ENCODE measurements at regions not wholly inside any gene's neighbourhood (a gene's known extent, or its start where the extent isn't known, plus 50 kb on each side); places are given as distances from the start of the nearest gene placed in this dataset.

GRCh38 chr13:68275758-68276157 is 1045.6 kb upstream of the PCDH9 start:
- no peak for ATAC-seq
- TF ChIP-seq ARNTL (CRISPR knock-in tag; IDR thresholded peaks at IDR 0.05; ENCODE audit: borderline replicate concordance, low read depth): no peak
- no peak for TF ChIP-seq POU6F1 (CRISPR knock-in tag; IDR thresholded peaks at IDR 0.05; ENCODE audit: borderline replicate concordance, low read depth)
- no peak for TF ChIP-seq ZNF565 (CRISPR knock-in tag; conservative IDR thresholded peaks at IDR 0.05; ENCODE audit: low read depth)
- no peak for TF ChIP-seq ZFP30 (CRISPR knock-in tag; IDR thresholded peaks at IDR 0.05)
- TF ChIP-seq PATZ1 (CRISPR knock-in tag; IDR thresholded peaks at IDR 0.05; ENCODE audit: borderline replicate concordance): no peak
- TF ChIP-seq RARB (CRISPR knock-in tag; IDR thresholded peaks at IDR 0.05): no peak
- TF ChIP-seq TSHZ2 (CRISPR knock-in tag; IDR thresholded peaks at IDR 0.05): no peak
- no peak for TF ChIP-seq CREB5 (CRISPR knock-in tag; IDR thresholded peaks at IDR 0.05; ENCODE audit: low read depth)
- TF ChIP-seq CSDC2 (CRISPR knock-in tag; IDR thresholded peaks at IDR 0.05): no peak
- no peak for TF ChIP-seq TOX (CRISPR knock-in tag; IDR thresholded peaks at IDR 0.05; ENCODE audit: borderline replicate concordance)
- TF ChIP-seq ESRRG (CRISPR knock-in tag; IDR thresholded peaks at IDR 0.05): no peak
- TF ChIP-seq OSR1 (CRISPR knock-in tag; IDR thresholded peaks at IDR 0.05): no peak
- no peak for TF ChIP-seq ZFP3 (CRISPR knock-in tag; IDR thresholded peaks at IDR 0.05)
- no peak for TF ChIP-seq CSRNP3 (CRISPR knock-in tag; IDR thresholded peaks at IDR 0.05)
- TF ChIP-seq ZNF8 (CRISPR knock-in tag; IDR thresholded peaks at IDR 0.05): no peak
- no peak for TF ChIP-seq ISL1 (CRISPR knock-in tag; IDR thresholded peaks at IDR 0.05)

- TF ChIP-seq BACH2 (CRISPR knock-in tag; IDR thresholded peaks at IDR 0.05; ENCODE audit: borderline replicate concordance) (no peak), TOX (CRISPR knock-in tag; IDR thresholded peaks at IDR 0.05; ENCODE audit: borderline replicate concordance) (no peak), RARB (CRISPR knock-in tag; IDR thresholded peaks at IDR 0.05) (no peak), CSDC2 (CRISPR knock-in tag; IDR thresholded peaks at IDR 0.05) (no peak), SNAI2 (CRISPR knock-in tag; IDR thresholded peaks at IDR 0.05) (no peak), POU6F1 (CRISPR knock-in tag; IDR thresholded peaks at IDR 0.05; ENCODE audit: borderline replicate concordance, low read depth) (no peak), PPARA (CRISPR knock-in tag; IDR thresholded peaks at IDR 0.05; ENCODE audit: borderline replicate concordance) (no peak), ZFP30 (CRISPR knock-in tag; IDR thresholded peaks at IDR 0.05) (no peak), GLIS3 (CRISPR knock-in tag; IDR thresholded peaks at IDR 0.05) (no peak), CSRNP3 (CRISPR knock-in tag; IDR thresholded peaks at IDR 0.05) (no peak), CREB5 (CRISPR knock-in tag; IDR thresholded peaks at IDR 0.05; ENCODE audit: low read depth) (no peak), ISL1 (CRISPR knock-in tag; IDR thresholded peaks at IDR 0.05) (no peak), ZC3H10 (CRISPR knock-in tag; IDR thresholded peaks at IDR 0.05) (no peak), ZNF565 (CRISPR knock-in tag; conservative IDR thresholded peaks at IDR 0.05; ENCODE audit: low read depth) (no peak)
- ATAC-seq: no peak
These were observed 1042.5 kb upstream of the PCDH9 start for GRCh38 chr13:68272652-68273051.
